ENCODE measurements at regions not wholly inside any gene's neighbourhood (a gene's known extent, or its start where the extent isn't known, plus 50 kb on each side); places are given as distances from the start of the nearest gene placed in this dataset.
"Not testable (repeated sequence)": the region's sequence is repeated elsewhere in the genome, so short reads cannot be mapped to it uniquely, and the experiment has no call there.

GRCh38 chr1:69077633-69078032, 490.1 kb upstream of the LRRC7 start:
- DNase-seq: no peak
- ATAC-seq: no peak

GRCh38 chr1:69081668-69082067, 486.1 kb upstream of the LRRC7 start:
- no peak for ATAC-seq
- no peak for DNase-seq

- no peak for ATAC-seq
Observed at GRCh38 chr1:69082312-69082711, 485.4 kb upstream of the LRRC7 start.

GRCh38 chr1:69086148-69086547, 481.6 kb upstream of the LRRC7 start:
- no peak for ATAC-seq
- no peak for DNase-seq

More at GRCh38 chr1:69082312-69082711, 485.4 kb upstream of the LRRC7 start:
- DNase-seq: no peak

- ATAC-seq (no peak), DNase-seq (no peak)
Observed at GRCh38 chr1:69088571-69088970, 479.2 kb upstream of the LRRC7 start.

- ATAC-seq (no peak), DNase-seq (no peak)
Observed at GRCh38 chr1:69090170-69090569, 477.6 kb upstream of the LRRC7 start.

- DNase-seq (no peak), ATAC-seq (no peak)
Observed at GRCh38 chr1:69090752-69091151, 477.0 kb upstream of the LRRC7 start.

GRCh38 chr1:69102058-69102457, 465.7 kb upstream of the LRRC7 start:
- not testable (repeated sequence) for DNase-seq, ATAC-seq

- DNase-seq (no peak), ATAC-seq (no peak)
Observed at GRCh38 chr1:69103213-69103612, 464.5 kb upstream of the LRRC7 start.

GRCh38 chr1:69103705-69104385, 463.9 kb upstream of the LRRC7 start:
- ATAC-seq (no peak), DNase-seq (no peak)

- no peak for DNase-seq
- ATAC-seq: no peak
Observed at GRCh38 chr1:69104894-69105293, 462.8 kb upstream of the LRRC7 start.

GRCh38 chr1:69109277-69109676, 458.4 kb upstream of the LRRC7 start:
- DNase-seq (no peak), ATAC-seq (no peak)

GRCh38 chr1:69110851-69111250, 456.9 kb upstream of the LRRC7 start:
- no peak for DNase-seq
- ATAC-seq: no peak

- ATAC-seq, DNase-seq: not testable (repeated sequence)
Observed at GRCh38 chr1:69120126-69120741, 447.5 kb upstream of the LRRC7 start.

GRCh38 chr1:69120817-69121216, 446.9 kb upstream of the LRRC7 start:
- ATAC-seq (no peak), DNase-seq (no peak)

GRCh38 chr1:69121723-69122122, 446.0 kb upstream of the LRRC7 start:
- DNase-seq: no peak
- no peak for ATAC-seq

- DNase-seq (no peak), ATAC-seq (no peak)
Observed at GRCh38 chr1:69122373-69122772, 445.3 kb upstream of the LRRC7 start.

- no peak for ATAC-seq
- no peak for DNase-seq
Observed at GRCh38 chr1:69123486-69123885, 444.2 kb upstream of the LRRC7 start.

- ATAC-seq: no peak
Observed at GRCh38 chr1:69126796-69127195, 440.9 kb upstream of the LRRC7 start.

GRCh38 chr1:69128204-69128603, 439.5 kb upstream of the LRRC7 start:
- no peak for ATAC-seq

More at GRCh38 chr1:69126796-69127195, 440.9 kb upstream of the LRRC7 start:
- DNase-seq: no peak

GRCh38 chr1:69129538-69129937, 438.2 kb upstream of the LRRC7 start:
- ATAC-seq: no peak
- DNase-seq: no peak

More at GRCh38 chr1:69128204-69128603, 439.5 kb upstream of the LRRC7 start:
- DNase-seq: no peak

GRCh38 chr1:69138172-69138571, 429.6 kb upstream of the LRRC7 start:
- no peak for ATAC-seq

GRCh38 chr1:69139007-69139406, 428.7 kb upstream of the LRRC7 start:
- DNase-seq: no peak
- ATAC-seq: no peak

More at GRCh38 chr1:69138172-69138571, 429.6 kb upstream of the LRRC7 start:
- DNase-seq: no peak

GRCh38 chr1:69146303-69146702, 421.4 kb upstream of the LRRC7 start:
- no peak for DNase-seq
- no peak for ATAC-seq

All from stimulated activated naive CD8-positive, alpha-beta T cell treated with anti-CD3 and anti-CD28 coated beads, Interleukin-15, Interleukin-2, amounts not matched to agents 100 U/mL and 50 U/mL, for 24 hours (primary cell).